ENCODE measurements at regions not wholly inside any gene's neighbourhood (a gene's known extent, or its start where the extent isn't known, plus 50 kb on each side); places are given as distances from the start of the nearest gene placed in this dataset.

DNA sequence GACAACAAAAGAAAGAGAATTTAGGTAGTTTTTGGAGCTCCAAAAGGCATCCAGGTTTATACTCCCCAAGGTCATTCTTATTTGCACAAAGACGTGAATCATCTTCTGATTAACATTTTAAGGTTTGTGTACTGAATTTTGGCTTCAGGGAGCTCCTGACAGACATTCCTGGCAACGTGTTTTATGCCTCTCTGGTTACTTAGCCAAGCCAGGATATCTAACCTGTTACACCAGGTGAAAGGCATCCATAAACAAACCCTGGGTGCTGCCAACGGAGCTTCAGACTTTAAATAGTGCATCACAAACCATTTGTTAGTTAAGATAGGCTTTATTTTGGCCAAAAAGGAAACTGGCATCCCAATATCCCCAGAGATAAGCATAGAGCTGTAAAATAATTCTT lies 997.3 kb downstream of the ARAP2 start:
- H3K36me3 ChIP-seq (ENCODE audit: control insufficient read depth, insufficient read depth, low read length), result no peaks in the 10 kb centered on the region
- no peak for TF ChIP-seq CTCF (IDR thresholded peaks at IDR 0.05; ENCODE audit: insufficient read depth, low read length, poor library complexity, severe bottlenecking)
- no peaks in the 10 kb centered on the region for H3K27me3 ChIP-seq (replicated peaks; ENCODE audit: control insufficient read depth, insufficient read depth, low read length)
- DNase-seq (ENCODE audit: extremely low read depth, insufficient read length), result no peak
- H3K4me3 ChIP-seq (replicated peaks; ENCODE audit: low read depth, low read length), result no peak overlapping the region

- Histone ChIP-seq H3K27me3 (replicated peaks; ENCODE audit: control insufficient read depth, insufficient read depth, low read length) (no peaks in the 10 kb centered on the region), H3K36me3 (ENCODE audit: control insufficient read depth, insufficient read depth, low read length) (no peaks in the 10 kb centered on the region), H3K4me3 (replicated peaks; ENCODE audit: low read depth, low read length) (no peak overlapping the region)
- no peak for DNase-seq (ENCODE audit: extremely low read depth, insufficient read length)
- TF ChIP-seq CTCF (IDR thresholded peaks at IDR 0.05; ENCODE audit: insufficient read depth, low read length, poor library complexity, severe bottlenecking), result no peak
Observed at GRCh38 chr4:35250331-35250730, 994.0 kb downstream of the ARAP2 start.

DNA sequence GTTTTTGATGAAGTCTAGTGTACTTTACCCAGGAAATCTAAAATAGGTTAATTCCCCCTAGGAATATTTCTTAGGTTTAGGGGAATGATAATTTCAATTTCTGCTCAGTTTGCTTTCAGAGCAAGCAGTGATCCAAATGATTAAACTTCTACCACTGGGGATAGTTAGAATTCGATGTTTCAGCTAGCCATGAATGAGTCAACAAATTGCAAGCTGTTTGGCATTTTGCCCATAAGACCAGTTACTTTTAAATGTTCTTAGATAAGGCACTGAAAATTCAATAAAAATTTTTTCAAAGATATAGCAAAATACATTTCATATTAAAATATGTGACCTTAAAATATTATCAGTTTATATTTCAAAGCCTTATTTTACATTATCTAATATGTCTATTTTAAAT lies 993.6 kb downstream of the ARAP2 start:
- Histone ChIP-seq H3K36me3 (ENCODE audit: control insufficient read depth, insufficient read depth, low read length) (no peaks in the 10 kb centered on the region), H3K27me3 (replicated peaks; ENCODE audit: control insufficient read depth, insufficient read depth, low read length) (no peaks in the 10 kb centered on the region), H3K4me3 (replicated peaks; ENCODE audit: low read depth, low read length) (no peak overlapping the region)
- DNase-seq (ENCODE audit: extremely low read depth, insufficient read length), result no peak
- TF ChIP-seq CTCF (IDR thresholded peaks at IDR 0.05; ENCODE audit: insufficient read depth, low read length, poor library complexity, severe bottlenecking), result no peak

GRCh38 chr4:35252071-35252470 lies 992.2 kb downstream of the ARAP2 start:
- H3K36me3 ChIP-seq (ENCODE audit: control insufficient read depth, insufficient read depth, low read length), result no peaks in the 10 kb centered on the region
- DNase-seq (ENCODE audit: extremely low read depth, insufficient read length), result no peak
- H3K4me3 ChIP-seq (replicated peaks; ENCODE audit: low read depth, low read length), result no peak overlapping the region
- H3K27me3 ChIP-seq (replicated peaks; ENCODE audit: control insufficient read depth, insufficient read depth, low read length), result no peaks in the 10 kb centered on the region
- no peak for TF ChIP-seq CTCF (IDR thresholded peaks at IDR 0.05; ENCODE audit: insufficient read depth, low read length, poor library complexity, severe bottlenecking)

GRCh38 chr4:35252866-35253265 lies 991.4 kb downstream of the ARAP2 start:
- no peak for DNase-seq (ENCODE audit: extremely low read depth, insufficient read length)
- no peaks in the 10 kb centered on the region for H3K36me3 ChIP-seq (ENCODE audit: control insufficient read depth, insufficient read depth, low read length)
- TF ChIP-seq CTCF (IDR thresholded peaks at IDR 0.05; ENCODE audit: insufficient read depth, low read length, poor library complexity, severe bottlenecking), result no peak
- no peak overlapping the region for H3K4me3 ChIP-seq (replicated peaks; ENCODE audit: low read depth, low read length)
- H3K27me3 ChIP-seq (replicated peaks; ENCODE audit: control insufficient read depth, insufficient read depth, low read length), result no peaks in the 10 kb centered on the region

- Histone ChIP-seq H3K4me3 (replicated peaks; ENCODE audit: low read depth, low read length) (no peak overlapping the region), H3K27me3 (replicated peaks; ENCODE audit: control insufficient read depth, insufficient read depth, low read length) (no peaks in the 10 kb centered on the region), H3K36me3 (ENCODE audit: control insufficient read depth, insufficient read depth, low read length) (no peaks in the 10 kb centered on the region)
- TF ChIP-seq CTCF (IDR thresholded peaks at IDR 0.05; ENCODE audit: insufficient read depth, low read length, poor library complexity, severe bottlenecking), result no peak
- no peak for DNase-seq (ENCODE audit: extremely low read depth, insufficient read length)
Observed at GRCh38 chr4:35253331-35253730, 991.0 kb downstream of the ARAP2 start.
